Transverse colon (tissue), 4 donors: ENCODE measurements at regions not wholly inside any gene's neighbourhood (a gene's known extent, or its start where the extent isn't known, plus 50 kb on each side); places are given as distances from the start of the nearest gene placed in this dataset.

Source experiments
- DNase-seq: peaks from one replicate; pipeline ENCODE4 v3.0.0-alpha.2; 2019
- H3K27ac ChIP-seq, 4 donors: fragments of 200-600 bp; sonication (generic); 2 replicates each; pipeline ENCODE4 v1.5.1; 2016 to 2018; ENCODE audit warnings: inconsistent platforms in 4 of 4
- H3K27me3 ChIP-seq: fragments of 200-600 bp; sonication (generic); 2 replicates; pipeline ENCODE4 v1.5.1; 2017; ENCODE audit warnings: inconsistent platforms
- H3K36me3 ChIP-seq, 4 donors: fragments of 200-600 bp; sonication (generic); 2 replicates each; pipeline ENCODE4 v1.5.1; 2017 to 2019; ENCODE audit warnings: inconsistent platforms in 4 of 4
- H3K4me1 ChIP-seq, 4 donors: fragments of 200-600 bp; sonication (generic); 2 replicates each; pipeline ENCODE4 v1.5.1; 2017 to 2020; ENCODE audit warnings: inconsistent platforms in 4 of 4
- H3K4me3 ChIP-seq, 4 donors: fragments of 200-600 bp; sonication (generic); 1 replicate in 1 of 4; 2 replicates in 3 of 4; pipeline versions ENCODE4 v1.5.1 to v1.6.1; 2017 to 2019; ENCODE audit warnings: inconsistent platforms in 4 of 4
- H3K9me3 ChIP-seq, 2 donors: fragments of 200-600 bp; sonication (generic); 2 replicates each; pipeline ENCODE4 v1.5.1; 2017 to 2019; ENCODE audit warnings: inconsistent platforms in 2 of 2
- EP300 ChIP-seq: sonication (generic); formaldehyde crosslinking; IDR thresholded peaks from one replicate; pipeline ENCODE4 v1.6.1; 2017; ENCODE audit warnings: antibody characterized with exemption, low read depth
- POLR2A ChIP-seq: fragments of 450-650 bp; IDR thresholded peaks from one replicate; pipeline ENCODE4 v1.6.1; 2016; ENCODE audit warnings: antibody characterized with exemption, mild to moderate bottlenecking, moderate library complexity
- POLR2AphosphoS5 ChIP-seq, 3 donors: sonication (generic); formaldehyde crosslinking; IDR thresholded peaks; one replicate each; pipeline ENCODE4 v1.6.1; 2016; ENCODE audit warnings: antibody characterized with exemption in 3 of 3
- WGBS, 2 donors: methylation state at CpG; one replicate each; pipeline ENCODE4 v1.1.5; 2018; ENCODE audit warnings: low coverage in 1 of 2; 5-methylcytosine and 5-hydroxymethylcytosine counted together
- in situ Hi-C, 4 donors: fragments of 200-750 bp; cut with MboI; loops; one replicate each; pipeline versions ENCODE4 v1.15.0 to v1.15.1; 2017; ENCODE audit warnings: low sequenced_read_pairs in 3 of 4, low pct_ligation_motif_present in 1 of 4, low pct_unique_long_range_greater_than_20kb in 1 of 4
- intact Hi-C: fragments of 100-400 bp; cut with DNase I; formaldehyde crosslinking; loops from one replicate; pipeline ENCODE4 v1.15.1; 2023; ENCODE audit warnings: low total_unique reads
- TF ChIP-seq, protein P1 (sequence below), 5 experiments: fragments of 200-600 bp in 3 of 5; fragments of 450-650 bp in 2 of 5; sonication (generic) in 3 of 5; IDR thresholded peaks; 1 replicate in 2 of 5; 2 replicates in 3 of 5; pipeline ENCODE4 v1.5.1; 2016 to 2017; ENCODE audit warnings: antibody characterized with exemption in 5 of 5, inconsistent platforms in 3 of 5, mild to moderate bottlenecking in 2 of 5, moderate library complexity in 1 of 5

GRCh38 chr14:89490466-89490865 lies 73.4 kb upstream of the FOXN3 start:
- H3K36me3 ChIP-seq: no peaks in the 10 kb centered on the region
- TF ChIP-seq POLR2AphosphoS5 (IDR thresholded peaks at IDR 0.05): no peak
- TF ChIP-seq, protein P1, sequence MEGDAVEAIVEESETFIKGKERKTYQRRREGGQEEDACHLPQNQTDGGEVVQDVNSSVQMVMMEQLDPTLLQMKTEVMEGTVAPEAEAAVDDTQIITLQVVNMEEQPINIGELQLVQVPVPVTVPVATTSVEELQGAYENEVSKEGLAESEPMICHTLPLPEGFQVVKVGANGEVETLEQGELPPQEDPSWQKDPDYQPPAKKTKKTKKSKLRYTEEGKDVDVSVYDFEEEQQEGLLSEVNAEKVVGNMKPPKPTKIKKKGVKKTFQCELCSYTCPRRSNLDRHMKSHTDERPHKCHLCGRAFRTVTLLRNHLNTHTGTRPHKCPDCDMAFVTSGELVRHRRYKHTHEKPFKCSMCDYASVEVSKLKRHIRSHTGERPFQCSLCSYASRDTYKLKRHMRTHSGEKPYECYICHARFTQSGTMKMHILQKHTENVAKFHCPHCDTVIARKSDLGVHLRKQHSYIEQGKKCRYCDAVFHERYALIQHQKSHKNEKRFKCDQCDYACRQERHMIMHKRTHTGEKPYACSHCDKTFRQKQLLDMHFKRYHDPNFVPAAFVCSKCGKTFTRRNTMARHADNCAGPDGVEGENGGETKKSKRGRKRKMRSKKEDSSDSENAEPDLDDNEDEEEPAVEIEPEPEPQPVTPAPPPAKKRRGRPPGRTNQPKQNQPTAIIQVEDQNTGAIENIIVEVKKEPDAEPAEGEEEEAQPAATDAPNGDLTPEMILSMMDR (IDR thresholded peaks at IDR 0.05): no peak
- no peak for TF ChIP-seq EP300
- TF ChIP-seq POLR2A: no peak
- H3K4me1 ChIP-seq: peaks cover 0 to 5% (median 2%) of the 10 kb centered on the region in 4 donors
- no peaks in the 10 kb centered on the region for H3K9me3 ChIP-seq
- H3K4me3 ChIP-seq: peak overlapping the region in 1 of 4 donors; percentile 27
- H3K27me3 ChIP-seq: no peaks in the 10 kb centered on the region
- 88% methylated on average over 5 of the region's 5 CpGs; no CpG with 5 or more reads in 1 of the 2 donors for WGBS, 2 donors
- in situ Hi-C loops (no loop called here), intact Hi-C loops (no loop called here)
- peak overlapping the region in 3 of 4 donors; percentile 26 to 31 (median 29) for H3K27ac ChIP-seq
- DNase-seq: no peak

- Histone ChIP-seq H3K4me3 (peak overlapping the region in 3 of 4 donors; percentile 1 to 27 (median 6)), H3K36me3 (no peaks in the 10 kb centered on the region), H3K4me1 (peaks cover 0 to 5% (median 2%) of the 10 kb centered on the region in 4 donors), H3K9me3 (no peaks in the 10 kb centered on the region), H3K27ac (peak overlapping the region; percentile 22 to 31 (median 28)), H3K27me3 (no peaks in the 10 kb centered on the region)
- TF ChIP-seq, protein P1 (IDR thresholded peaks at IDR 0.05): no peak
- TF ChIP-seq POLR2AphosphoS5 (IDR thresholded peaks at IDR 0.05) (no peak), EP300 (no peak), POLR2A (no peak)
- no peak for DNase-seq
- intact Hi-C loops: no loop called here
- WGBS, 2 donors: 63 to 77% methylated on average over 7 to 17 of the region's 17 CpGs
- in situ Hi-C loops: no loop called here
Measured at GRCh38 chr14:89489761-89490437, 72.9 kb upstream of the FOXN3 start.

GRCh38 chr14:89486961-89487360 lies 69.9 kb upstream of the FOXN3 start:
- no peak for DNase-seq
- intact Hi-C loops (no loop called here), in situ Hi-C loops (no loop called here)
- TF ChIP-seq POLR2AphosphoS5 (IDR thresholded peaks at IDR 0.05) (no peak), POLR2A (no peak), EP300 (no peak)
- TF ChIP-seq, protein P1 (IDR thresholded peaks at IDR 0.05): no peak
- peak overlapping the region in 1 of 4 donors; percentile 4 for H3K27ac ChIP-seq
- WGBS, 2 donors: 82 to 84% methylated on average over 8 of the region's 8 CpGs
- H3K9me3 ChIP-seq: no peaks in the 10 kb centered on the region
- peaks cover 0 to 5% (median 2%) of the 10 kb centered on the region in 4 donors for H3K4me1 ChIP-seq
- no peaks in the 10 kb centered on the region for H3K36me3 ChIP-seq
- H3K27me3 ChIP-seq: no peaks in the 10 kb centered on the region
- no peak overlapping the region for H3K4me3 ChIP-seq

- intact Hi-C loops (no loop called here), in situ Hi-C loops (no loop called here)
- TF ChIP-seq, protein P1 (IDR thresholded peaks at IDR 0.05): no peak
- H3K4me3 ChIP-seq: no peak overlapping the region
- no peaks in the 10 kb centered on the region for H3K27me3 ChIP-seq
- peaks cover 0 to 5% (median 2%) of the 10 kb centered on the region in 4 donors for H3K4me1 ChIP-seq
- 94 to 95% methylated on average over 2 to 8 of the region's 8 CpGs for WGBS, 2 donors
- no peaks in the 10 kb centered on the region for H3K36me3 ChIP-seq
- DNase-seq: no peak
- no peaks in the 10 kb centered on the region for H3K9me3 ChIP-seq
- H3K27ac ChIP-seq: no peak overlapping the region
Measured at GRCh38 chr14:89486505-89486904, 69.5 kb upstream of the FOXN3 start.
